ENCODE measurements at regions not wholly inside any gene's neighbourhood (a gene's known extent, or its start where the extent isn't known, plus 50 kb on each side); places are given as distances from the start of the nearest gene placed in this dataset.

GRCh38 chr6:16851044-16851540, 89.8 kb upstream of the ATXN1 start:
- no peak for DNase-seq (ENCODE audit: low read depth)
- in situ Hi-C loops (cut with HindIII; ENCODE audit: low pct_unique_long_range_greater_than_20kb, low sequenced_read_pairs): no loop called here

GRCh38 chr6:16850681-16851026, 89.4 kb upstream of the ATXN1 start:
- in situ Hi-C loops (cut with HindIII; ENCODE audit: low pct_unique_long_range_greater_than_20kb, low sequenced_read_pairs): no loop called here
- no peak for DNase-seq (ENCODE audit: low read depth)

GRCh38 chr6:16849988-16850680, 88.9 kb upstream of the ATXN1 start:
- peak; percentile 5 for DNase-seq (ENCODE audit: low read depth)
- in situ Hi-C loops (cut with HindIII; ENCODE audit: low pct_unique_long_range_greater_than_20kb, low sequenced_read_pairs): no loop called here

- DNase-seq (ENCODE audit: low read depth): peak; percentile 92
- in situ Hi-C loops (cut with HindIII; ENCODE audit: low pct_unique_long_range_greater_than_20kb, low sequenced_read_pairs): no loop called here
These were observed 88.2 kb upstream of the ATXN1 start for GRCh38 chr6:16849280-16849987.

- DNase-seq (ENCODE audit: low read depth): no peak
- in situ Hi-C loops (cut with HindIII; ENCODE audit: low pct_unique_long_range_greater_than_20kb, low sequenced_read_pairs): no loop called here
These were observed 85.1 kb upstream of the ATXN1 start for GRCh38 chr6:16846399-16846778.

GRCh38 chr6:16844183-16844582, 82.9 kb upstream of the ATXN1 start:
- DNase-seq (ENCODE audit: low read depth): no peak
- in situ Hi-C loops (cut with HindIII; ENCODE audit: low pct_unique_long_range_greater_than_20kb, low sequenced_read_pairs): no loop called here

GRCh38 chr6:16842676-16843075, 81.4 kb upstream of the ATXN1 start:
- no peak for DNase-seq (ENCODE audit: low read depth)
- in situ Hi-C loops (cut with HindIII; ENCODE audit: low pct_unique_long_range_greater_than_20kb, low sequenced_read_pairs): no loop called here

GRCh38 chr6:16841241-16841640, 80.0 kb upstream of the ATXN1 start:
- no peak for DNase-seq (ENCODE audit: low read depth)
- in situ Hi-C loops (cut with HindIII; ENCODE audit: low pct_unique_long_range_greater_than_20kb, low sequenced_read_pairs): no loop called here

GRCh38 chr6:16840725-16841124, 79.5 kb upstream of the ATXN1 start:
- in situ Hi-C loops (cut with HindIII; ENCODE audit: low pct_unique_long_range_greater_than_20kb, low sequenced_read_pairs): no loop called here
- no peak for DNase-seq (ENCODE audit: low read depth)

GRCh38 chr6:16840291-16840690, 79.0 kb upstream of the ATXN1 start:
- no peak for DNase-seq (ENCODE audit: low read depth)
- in situ Hi-C loops (cut with HindIII; ENCODE audit: low pct_unique_long_range_greater_than_20kb, low sequenced_read_pairs): no loop called here

- in situ Hi-C loops (cut with HindIII; ENCODE audit: low pct_unique_long_range_greater_than_20kb, low sequenced_read_pairs): no loop called here
These were observed 78.4 kb upstream of the ATXN1 start for GRCh38 chr6:16839631-16840179.

GRCh38 chr6:16837217-16837972, 76.1 kb upstream of the ATXN1 start:
- DNase-seq (ENCODE audit: low read depth): no peak

More at GRCh38 chr6:16839631-16840179, 78.4 kb upstream of the ATXN1 start:
- DNase-seq (ENCODE audit: low read depth): no peak

GRCh38 chr6:16836144-16836981, 75.1 kb upstream of the ATXN1 start:
- in situ Hi-C loops (cut with HindIII; ENCODE audit: low pct_unique_long_range_greater_than_20kb, low sequenced_read_pairs): no loop called here
- no peak for DNase-seq (ENCODE audit: low read depth)

More at GRCh38 chr6:16837217-16837972, 76.1 kb upstream of the ATXN1 start:
- in situ Hi-C loops (cut with HindIII; ENCODE audit: low pct_unique_long_range_greater_than_20kb, low sequenced_read_pairs): no loop called here

- in situ Hi-C loops (cut with HindIII; ENCODE audit: low pct_unique_long_range_greater_than_20kb, low sequenced_read_pairs): no loop called here
- DNase-seq (ENCODE audit: low read depth): no peak
These were observed 73.0 kb upstream of the ATXN1 start for GRCh38 chr6:16834242-16834641.

GRCh38 chr6:16832721-16833120, 71.5 kb upstream of the ATXN1 start:
- in situ Hi-C loops (cut with HindIII; ENCODE audit: low pct_unique_long_range_greater_than_20kb, low sequenced_read_pairs): no loop called here
- no peak for DNase-seq (ENCODE audit: low read depth)

GRCh38 chr6:16832043-16832567, 70.8 kb upstream of the ATXN1 start:
- no peak for DNase-seq (ENCODE audit: low read depth)
- in situ Hi-C loops (cut with HindIII; ENCODE audit: low pct_unique_long_range_greater_than_20kb, low sequenced_read_pairs): no loop called here

GRCh38 chr6:16831136-16831535, 69.9 kb upstream of the ATXN1 start:
- DNase-seq (ENCODE audit: low read depth): no peak
- in situ Hi-C loops (cut with HindIII; ENCODE audit: low pct_unique_long_range_greater_than_20kb, low sequenced_read_pairs): no loop called here

GRCh38 chr6:16828058-16828457, 66.8 kb upstream of the ATXN1 start:
- in situ Hi-C loops (cut with HindIII; ENCODE audit: low pct_unique_long_range_greater_than_20kb, low sequenced_read_pairs): no loop called here
- no peak for DNase-seq (ENCODE audit: low read depth)

Data from Caki2 (cell line).